ENCODE measurements at regions not wholly inside any gene's neighbourhood (a gene's known extent, or its start where the extent isn't known, plus 50 kb on each side); places are given as distances from the start of the nearest gene placed in this dataset.

- no peaks in the 10 kb centered on the region for H3K36me3 ChIP-seq (ENCODE audit: control insufficient read depth in 4 of 4, insufficient read depth in 3 of 4, low read depth in 1 of 4, low read length in 3 of 4)
- H3K27me3 ChIP-seq (ENCODE audit: control insufficient read depth in 4 of 4, insufficient read depth in 4 of 4, low read length in 3 of 4): no peaks in the 10 kb centered on the region
- DNase-seq (ENCODE audit: low spot score): no peak
- no peak overlapping the region for H3K9ac ChIP-seq (ENCODE audit: low read depth in 1 of 2, low read length in 2 of 2)
- no peaks in the 10 kb centered on the region for H3K4me1 ChIP-seq (ENCODE audit: control insufficient read depth in 4 of 4, insufficient read depth in 4 of 4, low read length in 3 of 4)
- 63% methylated on average over 2 of the region's 2 CpGs for WGBS
- H3K9me3 ChIP-seq (ENCODE audit: control insufficient read depth in 4 of 4, low read length in 3 of 4): no peaks in the 10 kb centered on the region
- no peak for TF ChIP-seq YY1 (IDR thresholded peaks at IDR 0.05)
- no peak for TF ChIP-seq FOXA1 (IDR thresholded peaks at IDR 0.05)
- no peak for TF ChIP-seq ZBTB33 (IDR thresholded peaks at IDR 0.05)
- no peak for TF ChIP-seq RXRA (IDR thresholded peaks at IDR 0.05)
- TF ChIP-seq ATF3 (IDR thresholded peaks at IDR 0.05): no peak
- TF ChIP-seq REST (IDR thresholded peaks at IDR 0.05): no peak
- no peak for TF ChIP-seq CTCF (IDR thresholded peaks at IDR 0.05; ENCODE audit: low read depth, low read length, missing input control)
- no peak for TF ChIP-seq GABPA (IDR thresholded peaks at IDR 0.05 in 1 of 2, conservative IDR thresholded peaks at IDR 0.05 in 1 of 2)
- no peak for TF ChIP-seq FOXA2 (IDR thresholded peaks at IDR 0.05)
- H3K27ac ChIP-seq (ENCODE audit: low read depth in 1 of 2, low read length in 2 of 2): no peak overlapping the region
- no peak overlapping the region for H3K4me3 ChIP-seq (ENCODE audit: low read depth in 1 of 3, low read length in 3 of 3)
Observed at GRCh38 chr18:38497266-38497665, 931.7 kb upstream of the CELF4 start.

GRCh38 chr18:38496222-38496793 lies 930.7 kb upstream of the CELF4 start:
- no peaks in the 10 kb centered on the region for H3K4me1 ChIP-seq (ENCODE audit: control insufficient read depth in 4 of 4, insufficient read depth in 4 of 4, low read length in 3 of 4)
- no peaks in the 10 kb centered on the region for H3K27me3 ChIP-seq (ENCODE audit: control insufficient read depth in 4 of 4, insufficient read depth in 4 of 4, low read length in 3 of 4)
- H3K27ac ChIP-seq (ENCODE audit: low read depth in 1 of 2, low read length in 2 of 2): no peak overlapping the region
- no peaks in the 10 kb centered on the region for H3K9me3 ChIP-seq (ENCODE audit: control insufficient read depth in 4 of 4, low read length in 3 of 4)
- no peak overlapping the region for H3K4me3 ChIP-seq (ENCODE audit: low read depth in 1 of 3, low read length in 3 of 3)
- TF ChIP-seq CTCF (IDR thresholded peaks at IDR 0.05; ENCODE audit: low read depth, low read length, missing input control) (no peak), REST (IDR thresholded peaks at IDR 0.05) (no peak), ZBTB33 (IDR thresholded peaks at IDR 0.05) (no peak), JUND (IDR thresholded peaks at IDR 0.05) (no peak)
- H3K9ac ChIP-seq (ENCODE audit: low read depth in 1 of 2, low read length in 2 of 2): no peak overlapping the region
- no peaks in the 10 kb centered on the region for H3K36me3 ChIP-seq (ENCODE audit: control insufficient read depth in 4 of 4, insufficient read depth in 3 of 4, low read depth in 1 of 4, low read length in 3 of 4)
- 71% methylated on average over 1 of the region's 1 CpG for WGBS
- no peak for DNase-seq (ENCODE audit: low spot score)

Measured in liver (tissue), 8 donors.